ENCODE measurements at regions not wholly inside any gene's neighbourhood (a gene's known extent, or its start where the extent isn't known, plus 50 kb on each side); places are given as distances from the start of the nearest gene placed in this dataset.
"Not testable (repeated sequence)": the region's sequence is repeated elsewhere in the genome, so short reads cannot be mapped to it uniquely, and the experiment has no call there.

DNA sequence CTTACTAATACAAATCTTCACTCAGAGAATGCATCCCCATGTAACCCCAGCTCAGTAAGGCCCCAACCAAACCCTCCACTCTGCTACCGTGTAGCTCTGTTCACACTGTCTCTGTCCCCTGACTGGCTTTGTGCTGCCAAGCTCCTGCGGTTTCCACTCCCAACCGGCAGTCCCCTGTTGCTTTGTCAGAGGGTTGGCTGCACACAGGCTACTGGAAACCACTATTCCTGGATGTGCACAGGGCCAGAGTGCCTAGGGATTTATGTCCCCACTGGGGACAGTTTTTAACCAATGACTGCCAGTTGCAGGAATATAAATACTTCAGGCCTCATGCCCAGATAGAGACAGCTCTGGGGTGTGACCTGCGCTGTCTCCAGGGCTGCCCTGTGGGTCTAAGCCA is 157.1 kb upstream of the C16orf82 start:
- DNase-seq: no peak

DNA sequence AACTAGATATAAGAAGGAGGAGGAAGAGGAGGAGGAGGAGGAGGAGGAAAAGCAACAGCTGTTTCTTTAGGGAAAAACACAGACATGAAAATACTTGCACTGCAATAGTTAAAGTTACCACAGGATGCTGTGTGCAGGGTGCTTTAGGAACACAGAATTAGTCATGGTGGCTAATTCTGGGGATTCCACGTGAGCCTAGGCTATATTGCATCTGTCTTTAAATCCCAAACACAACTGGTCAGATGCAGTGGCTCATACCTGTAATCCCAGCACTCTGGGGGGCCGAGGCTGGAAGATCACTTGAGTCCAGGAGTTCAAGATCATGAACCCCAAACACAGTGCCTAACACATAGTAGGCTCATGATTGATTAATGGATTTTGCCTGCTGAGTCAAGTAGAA is 155.3 kb upstream of the C16orf82 start:
- DNase-seq: no peak

GRCh38 chr16:26913851-26914250 is 152.9 kb upstream of the C16orf82 start:
- no peak for DNase-seq

GRCh38 chr16:26930786-26931581 is 135.7 kb upstream of the C16orf82 start:
- DNase-seq: no peak

- DNase-seq: no peak
Observed at GRCh38 chr16:26950636-26951035, 116.1 kb upstream of the C16orf82 start.

DNA sequence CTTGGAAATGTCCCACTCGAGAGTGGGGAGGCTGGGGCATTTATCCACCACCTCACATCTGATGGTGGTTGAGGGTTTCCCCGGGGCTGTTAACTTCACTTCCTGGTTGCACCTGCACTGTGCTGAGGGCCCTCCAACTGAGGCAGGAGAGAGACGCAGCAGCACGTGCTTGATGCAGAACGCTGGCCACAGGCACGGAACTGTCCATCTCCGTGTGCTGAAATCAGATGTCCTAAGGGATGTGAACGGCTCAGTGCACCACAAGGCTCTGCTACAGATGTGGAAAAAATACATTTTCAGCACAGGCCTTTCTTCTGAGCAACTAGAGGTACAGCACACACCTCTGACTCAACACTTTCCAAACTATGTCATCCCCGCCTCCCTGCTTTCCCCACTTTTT is 114.8 kb upstream of the C16orf82 start:
- no peak for DNase-seq

- no peak for DNase-seq
Observed at GRCh38 chr16:26952411-26952810, 114.3 kb upstream of the C16orf82 start.

- DNase-seq: no peak
Observed at GRCh38 chr16:26957283-26957859, 109.4 kb upstream of the C16orf82 start.

- DNase-seq: no peak
Observed at GRCh38 chr16:26959416-26960009, 107.2 kb upstream of the C16orf82 start.

DNA sequence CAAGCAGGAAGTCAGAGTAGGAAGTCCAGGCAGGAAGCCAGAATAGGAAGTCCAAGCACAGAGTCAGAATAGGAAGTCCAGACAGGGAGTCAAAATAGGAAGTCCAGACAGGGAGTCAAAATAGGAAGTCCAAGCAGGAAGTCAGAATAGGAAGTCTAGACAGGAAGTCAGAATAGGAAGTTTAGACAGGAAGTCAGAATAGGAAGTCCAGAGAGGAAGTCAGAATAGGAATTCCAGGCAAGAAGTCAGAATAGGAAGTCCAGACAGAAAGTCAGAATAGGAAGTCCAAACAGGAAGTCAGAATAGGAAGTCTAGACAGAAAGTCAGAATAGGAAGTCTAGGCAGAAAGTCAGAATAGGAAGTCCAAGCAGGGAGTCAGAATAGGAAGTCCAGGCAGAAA is 105.3 kb upstream of the C16orf82 start:
- DNase-seq: no peak

- no peak for DNase-seq
Observed at GRCh38 chr16:26963109-26963508, 103.6 kb upstream of the C16orf82 start.

GRCh38 chr16:26969589-26970231 is 97.0 kb upstream of the C16orf82 start:
- no peak for DNase-seq

- DNase-seq: no peak
Observed at GRCh38 chr16:26970292-26970691, 96.4 kb upstream of the C16orf82 start.

DNA sequence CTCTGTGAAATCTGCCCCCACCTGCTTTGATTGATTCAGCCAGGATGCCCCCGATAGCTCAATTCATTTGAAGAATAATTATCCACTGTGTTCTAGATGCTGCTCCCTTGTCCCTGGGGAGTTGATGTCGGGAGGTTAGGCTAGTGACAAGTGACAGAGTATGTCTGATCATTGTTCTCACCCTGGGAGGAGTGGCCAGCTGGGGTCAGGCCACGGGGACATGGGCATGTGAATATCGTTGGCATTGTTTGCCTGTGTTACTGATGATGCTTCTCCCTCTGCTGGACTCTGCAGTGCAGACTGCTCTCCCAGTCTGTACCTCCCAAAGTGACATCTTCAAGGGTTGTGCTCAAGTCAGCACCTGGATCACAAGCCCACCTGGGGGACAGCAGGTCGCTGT is 89.9 kb upstream of the C16orf82 start:
- no peak for DNase-seq

DNA sequence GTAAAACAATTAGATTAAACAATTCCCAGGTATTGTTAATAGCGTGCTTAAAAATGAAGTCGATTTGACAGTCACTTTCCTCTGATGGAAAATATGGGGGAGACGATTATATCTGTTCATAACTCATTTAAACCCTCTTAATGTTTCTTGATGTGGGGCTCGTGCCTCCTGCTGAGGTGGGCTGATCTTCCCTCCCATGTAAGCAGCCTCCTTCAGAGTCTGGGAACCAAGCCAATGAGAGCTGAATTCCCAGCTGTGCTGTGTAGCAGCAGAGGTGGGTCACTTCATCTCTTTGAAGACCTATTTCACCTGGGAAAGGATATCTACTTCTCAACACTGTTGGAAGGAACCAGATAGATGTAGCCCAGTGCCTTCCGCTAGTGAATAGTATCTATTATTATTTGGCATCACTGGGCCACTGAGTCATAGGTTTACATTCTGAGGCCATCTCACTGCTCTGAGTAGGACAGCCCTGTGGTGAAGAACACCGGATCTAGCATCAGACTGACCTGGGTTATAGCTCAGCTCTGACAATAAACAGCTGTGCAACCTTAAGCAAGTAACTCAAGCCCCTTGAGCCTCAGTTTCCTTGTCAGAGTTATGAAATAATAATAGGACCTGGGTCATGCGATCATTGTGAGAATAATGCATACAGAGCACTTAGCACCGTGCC is 85.3 kb upstream of the C16orf82 start:
- DNase-seq: no peak

- DNase-seq: no peak
Observed at GRCh38 chr16:26982422-26982821, 84.3 kb upstream of the C16orf82 start.

GRCh38 chr16:26983426-26983825 is 83.3 kb upstream of the C16orf82 start:
- DNase-seq: no peak

- DNase-seq: no peak
Observed at GRCh38 chr16:26985100-26986065, 81.3 kb upstream of the C16orf82 start.

GRCh38 chr16:26987597-26988010 is 79.1 kb upstream of the C16orf82 start:
- no peak for DNase-seq

- DNase-seq: no peak
Observed at GRCh38 chr16:26988186-26988585, 78.5 kb upstream of the C16orf82 start.

DNA sequence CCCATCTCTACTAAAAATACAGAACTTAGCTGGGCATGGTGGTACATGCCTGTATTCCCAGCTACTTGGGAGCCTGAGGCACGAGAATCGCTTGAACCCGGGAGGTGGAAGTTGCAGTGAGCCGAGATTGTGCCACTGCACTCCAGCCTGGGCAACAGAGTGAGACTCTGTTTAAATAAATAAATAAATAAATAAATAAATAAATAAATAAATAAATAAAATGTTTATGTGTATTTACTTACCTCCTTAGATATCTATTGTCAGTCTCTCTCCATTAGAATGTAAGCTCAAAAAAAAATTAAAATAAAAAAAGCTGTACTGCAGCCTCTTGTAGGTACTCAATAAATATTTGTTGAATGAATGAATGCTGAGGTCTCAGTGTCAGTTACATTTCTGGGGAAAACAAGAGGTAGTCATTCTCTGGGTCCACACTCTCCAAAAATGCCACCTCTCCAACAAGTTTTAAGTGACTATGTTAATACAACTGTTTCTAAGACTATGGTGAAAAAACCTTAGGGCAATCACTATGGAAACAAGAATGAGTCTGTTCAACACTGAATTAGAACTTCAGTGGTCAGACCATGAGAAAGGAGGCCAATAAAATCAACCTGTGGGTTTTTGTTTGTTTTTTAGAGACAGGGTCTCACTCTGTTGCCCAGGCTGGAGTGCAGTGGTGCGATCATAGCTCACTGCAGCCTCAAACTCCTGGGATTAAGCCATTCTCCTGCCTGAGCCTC is 76.2 kb upstream of the C16orf82 start:
- not testable (repeated sequence) for DNase-seq

All from NCI-H510A (cell line).